Hepatocyte (in vitro differentiated cells): ENCODE measurements at regions not wholly inside any gene's neighbourhood (a gene's known extent, or its start where the extent isn't known, plus 50 kb on each side); places are given as distances from the start of the nearest gene placed in this dataset.

Source experiments
- DNase-seq: peaks from one replicate; pipeline ENCODE4 v3.0.0-alpha.2; 2016; ENCODE audit warnings: low spot score
- H2AFZ ChIP-seq: fragments of 200-600 bp; sonication (generic); 2 replicates; pipeline ENCODE4 v1.6.0; 2016; ENCODE audit warnings: antibody characterized with exemption, mild to moderate bottlenecking
- H3K27ac ChIP-seq: fragments of 200-600 bp; sonication (generic); 2 replicates; pipeline ENCODE4 v1.5.1; 2016; ENCODE audit warnings: mild to moderate bottlenecking
- H3K27me3 ChIP-seq: fragments of 200-600 bp; sonication (generic); 2 replicates; pipeline ENCODE4 v1.6.1; 2016
- H3K36me3 ChIP-seq: fragments of 200-600 bp; sonication (generic); replicated peaks from 2 replicates; pipeline ENCODE4 v1.5.1; 2016; ENCODE audit warnings: low read depth; ENCODE audit not compliant: insufficient read depth
- H3K4me1 ChIP-seq: fragments of 200-600 bp; sonication (generic); 2 replicates; pipeline ENCODE4 v1.5.1; 2016; ENCODE audit warnings: mild to moderate bottlenecking, moderate library complexity; ENCODE audit not compliant: insufficient read depth
- H3K4me2 ChIP-seq: fragments of 200-600 bp; sonication (generic); 2 replicates; pipeline ENCODE4 v1.6.0; 2016
- H3K4me3 ChIP-seq: fragments of 200-600 bp; sonication (generic); 2 replicates; pipeline ENCODE4 v1.5.1; 2016; ENCODE audit warnings: mild to moderate bottlenecking
- H3K79me2 ChIP-seq: fragments of 200-600 bp; sonication (generic); 2 replicates; pipeline ENCODE4 v1.6.0; 2017; ENCODE audit warnings: mild to moderate bottlenecking
- H3K9me2 ChIP-seq: fragments of 200-600 bp; sonication (generic); replicated peaks from 2 replicates; pipeline ENCODE4 v1.6.0; 2017; ENCODE audit warnings: mild to moderate bottlenecking; ENCODE audit not compliant: insufficient read depth
- H3K9me3 ChIP-seq: fragments of 200-600 bp; sonication (generic); 2 replicates; pipeline ENCODE4 v1.5.1; 2016; ENCODE audit warnings: low read depth, mild to moderate bottlenecking
- H4K20me1 ChIP-seq: fragments of 200-600 bp; sonication (generic); 2 replicates; pipeline ENCODE4 v1.6.0; 2016; ENCODE audit warnings: mild to moderate bottlenecking; ENCODE audit not compliant: insufficient read depth, poor library complexity, severe bottlenecking
- EZH2 ChIP-seq: fragments of 200-600 bp; sonication (generic); IDR thresholded peaks from 2 replicates; pipeline ENCODE4 v1.6.1; 2016; ENCODE audit warnings: antibody characterized with exemption, mild to moderate bottlenecking, borderline replicate concordance
- EZH2phosphoT487 ChIP-seq: fragments of 200-600 bp; sonication (generic); IDR thresholded peaks from one replicate; pipeline ENCODE4 v1.6.1; 2018; ENCODE audit warnings: antibody characterized with exemption, mild to moderate bottlenecking, low read depth, moderate library complexity; ENCODE audit not compliant: unreplicated experiment, severe bottlenecking
- WGBS: methylation state at CpG from one replicate; pipeline ENCODE4 v1.1.6; 2016; ENCODE audit warnings: low lambda C conversion rate; ENCODE audit errors: missing lambda C conversion rate; 5-methylcytosine and 5-hydroxymethylcytosine counted together
- TF ChIP-seq, protein P1 (sequence below): fragments of 200-600 bp; sonication (generic); IDR thresholded peaks from 2 replicates; pipeline ENCODE4 v1.5.1; 2016; ENCODE audit warnings: antibody characterized with exemption, mild to moderate bottlenecking; ENCODE audit not compliant: poor library complexity

DNA sequence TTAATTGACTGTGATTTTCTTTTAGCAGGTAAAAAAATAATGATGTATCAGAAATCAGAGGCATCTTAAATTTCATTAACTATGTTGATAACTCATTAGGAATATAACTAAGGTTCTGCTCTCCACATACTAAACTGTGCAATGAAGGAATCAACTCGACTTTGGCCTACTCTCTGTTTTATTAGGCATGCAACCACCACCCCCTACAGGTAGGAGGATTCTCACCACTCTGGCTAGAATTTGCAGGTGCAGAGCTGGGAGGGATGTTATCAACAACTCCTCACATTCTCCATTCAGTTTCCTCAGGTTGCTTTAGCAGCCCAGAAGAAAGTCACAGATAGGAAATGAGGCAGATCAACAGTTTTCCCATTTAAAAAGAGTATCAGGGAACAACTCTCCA lies 160.1 kb downstream of the COX18 start:
- Histone ChIP-seq H2AFZ (no peak overlapping the region), H3K4me3 (no peak overlapping the region), H3K4me1 (no peaks in the 10 kb centered on the region), H3K9me3 (no peaks in the 10 kb centered on the region), H3K27ac (no peak overlapping the region), H4K20me1 (no peaks in the 10 kb centered on the region), H3K9me2 (no peaks in the 10 kb centered on the region), H3K79me2 (no peaks in the 10 kb centered on the region), H3K36me3 (no peaks in the 10 kb centered on the region), H3K4me2 (no peak overlapping the region), H3K27me3 (no peaks in the 10 kb centered on the region)
- WGBS, result 6% methylated on average over 1 of the region's 1 CpG
- no peak for TF ChIP-seq EZH2phosphoT487
- no peak for TF ChIP-seq EZH2
- TF ChIP-seq, protein P1, sequence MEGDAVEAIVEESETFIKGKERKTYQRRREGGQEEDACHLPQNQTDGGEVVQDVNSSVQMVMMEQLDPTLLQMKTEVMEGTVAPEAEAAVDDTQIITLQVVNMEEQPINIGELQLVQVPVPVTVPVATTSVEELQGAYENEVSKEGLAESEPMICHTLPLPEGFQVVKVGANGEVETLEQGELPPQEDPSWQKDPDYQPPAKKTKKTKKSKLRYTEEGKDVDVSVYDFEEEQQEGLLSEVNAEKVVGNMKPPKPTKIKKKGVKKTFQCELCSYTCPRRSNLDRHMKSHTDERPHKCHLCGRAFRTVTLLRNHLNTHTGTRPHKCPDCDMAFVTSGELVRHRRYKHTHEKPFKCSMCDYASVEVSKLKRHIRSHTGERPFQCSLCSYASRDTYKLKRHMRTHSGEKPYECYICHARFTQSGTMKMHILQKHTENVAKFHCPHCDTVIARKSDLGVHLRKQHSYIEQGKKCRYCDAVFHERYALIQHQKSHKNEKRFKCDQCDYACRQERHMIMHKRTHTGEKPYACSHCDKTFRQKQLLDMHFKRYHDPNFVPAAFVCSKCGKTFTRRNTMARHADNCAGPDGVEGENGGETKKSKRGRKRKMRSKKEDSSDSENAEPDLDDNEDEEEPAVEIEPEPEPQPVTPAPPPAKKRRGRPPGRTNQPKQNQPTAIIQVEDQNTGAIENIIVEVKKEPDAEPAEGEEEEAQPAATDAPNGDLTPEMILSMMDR, result peak; percentile 43
- DNase-seq, result peak; percentile 56

DNA sequence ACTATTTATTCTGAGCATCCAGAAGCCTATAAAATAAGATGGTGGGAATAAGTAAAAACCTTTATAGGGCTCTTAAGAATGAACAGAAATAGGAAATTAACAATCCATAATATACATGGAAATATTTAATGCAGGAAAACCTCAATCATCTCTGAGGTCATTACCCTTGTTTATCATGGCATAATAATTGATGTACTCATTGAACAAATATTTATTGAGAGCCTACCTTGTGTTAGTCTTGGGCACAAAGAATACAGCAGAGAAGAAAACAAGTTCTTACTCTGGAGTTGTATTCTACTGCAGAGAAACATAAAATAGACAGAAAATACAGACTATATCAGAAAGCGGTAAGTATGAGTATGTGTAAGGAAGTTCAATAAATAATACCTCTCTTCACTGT lies 167.2 kb downstream of the COX18 start:
- TF ChIP-seq, protein P1, result no peak

DNA sequence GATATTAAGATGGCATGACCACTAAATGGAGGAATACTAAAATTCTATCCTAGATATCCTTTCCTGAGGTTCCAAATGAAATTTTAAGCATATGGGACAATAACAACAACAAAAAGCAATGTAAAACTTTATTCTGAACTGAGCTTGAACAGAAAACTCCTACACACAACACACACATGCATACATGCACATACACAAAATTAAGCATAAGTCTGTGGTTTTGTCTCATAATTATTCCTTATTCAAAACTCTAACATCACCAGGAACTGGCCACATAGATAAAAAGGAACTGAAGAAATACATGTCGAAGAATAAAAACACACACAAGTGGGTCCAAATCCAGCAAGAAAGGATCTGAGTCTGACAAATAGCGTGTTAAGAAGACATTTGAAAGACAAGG lies 168.0 kb downstream of the COX18 start:
- TF ChIP-seq EZH2phosphoT487 (no peak), EZH2 (no peak)
- TF ChIP-seq, protein P1, result no peak
- Histone ChIP-seq H4K20me1 (no peaks in the 10 kb centered on the region), H3K27me3 (no peaks in the 10 kb centered on the region), H3K4me2 (no peak overlapping the region), H3K9me3 (no peaks in the 10 kb centered on the region), H3K4me3 (no peak overlapping the region), H3K27ac (no peak overlapping the region), H3K9me2 (no peaks in the 10 kb centered on the region), H2AFZ (no peak overlapping the region), H3K79me2 (no peaks in the 10 kb centered on the region), H3K4me1 (no peaks in the 10 kb centered on the region), H3K36me3 (no peaks in the 10 kb centered on the region)
- DNase-seq, result no peak
- 66% methylated on average over 2 of the region's 2 CpGs for WGBS

More for the DNA sequence above, 167.2 kb downstream of the COX18 start:
- Histone ChIP-seq H3K36me3 (no peaks in the 10 kb centered on the region), H3K27me3 (no peaks in the 10 kb centered on the region), H3K9me2 (no peaks in the 10 kb centered on the region), H3K79me2 (no peaks in the 10 kb centered on the region), H3K27ac (no peak overlapping the region), H3K4me3 (no peak overlapping the region), H3K4me1 (no peaks in the 10 kb centered on the region), H3K4me2 (no peak overlapping the region), H2AFZ (no peak overlapping the region), H4K20me1 (no peaks in the 10 kb centered on the region), H3K9me3 (no peaks in the 10 kb centered on the region)
- no peak for DNase-seq
- WGBS, result 67% methylated on average over 1 of the region's 1 CpG

DNA sequence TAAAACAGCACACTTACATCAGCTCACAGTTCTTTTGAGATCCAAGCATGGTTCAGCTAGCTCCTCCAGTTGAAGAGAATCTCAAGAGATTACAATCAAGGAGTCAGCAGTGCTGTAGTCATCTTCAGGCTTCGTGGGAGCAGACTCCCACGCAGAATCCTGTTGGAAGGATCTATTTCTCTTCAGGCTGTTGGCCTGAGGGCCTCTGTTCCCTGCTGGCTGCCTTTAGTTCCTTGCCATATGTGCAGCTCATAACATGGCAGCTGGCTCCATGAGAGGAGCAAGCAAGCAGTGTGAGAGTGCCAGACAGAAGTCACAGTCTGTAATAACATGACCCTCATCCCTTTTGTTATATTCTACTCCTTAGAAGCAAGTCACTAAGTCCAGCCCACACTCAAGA lies 168.6 kb downstream of the COX18 start:
- 56% methylated on average over 2 of the region's 2 CpGs for WGBS
- TF ChIP-seq, protein P1, result no peak
- TF ChIP-seq EZH2 (no peak), EZH2phosphoT487 (no peak)

More for the DNA sequence above, 168.6 kb downstream of the COX18 start:
- no peak overlapping the region for H3K4me3 ChIP-seq
- no peaks in the 10 kb centered on the region for H3K9me3 ChIP-seq
- no peaks in the 10 kb centered on the region for H3K36me3 ChIP-seq
- no peak overlapping the region for H2AFZ ChIP-seq
- no peak for DNase-seq
- H3K9me2 ChIP-seq, result no peaks in the 10 kb centered on the region
- no peak overlapping the region for H3K27ac ChIP-seq
- no peak overlapping the region for H3K4me2 ChIP-seq
- no peaks in the 10 kb centered on the region for H4K20me1 ChIP-seq
- no peaks in the 10 kb centered on the region for H3K27me3 ChIP-seq
- H3K4me1 ChIP-seq, result no peaks in the 10 kb centered on the region
- H3K79me2 ChIP-seq, result no peaks in the 10 kb centered on the region
